ENCODE measurements at regions not wholly inside any gene's neighbourhood (a gene's known extent, or its start where the extent isn't known, plus 50 kb on each side); places are given as distances from the start of the nearest gene placed in this dataset.

DNA sequence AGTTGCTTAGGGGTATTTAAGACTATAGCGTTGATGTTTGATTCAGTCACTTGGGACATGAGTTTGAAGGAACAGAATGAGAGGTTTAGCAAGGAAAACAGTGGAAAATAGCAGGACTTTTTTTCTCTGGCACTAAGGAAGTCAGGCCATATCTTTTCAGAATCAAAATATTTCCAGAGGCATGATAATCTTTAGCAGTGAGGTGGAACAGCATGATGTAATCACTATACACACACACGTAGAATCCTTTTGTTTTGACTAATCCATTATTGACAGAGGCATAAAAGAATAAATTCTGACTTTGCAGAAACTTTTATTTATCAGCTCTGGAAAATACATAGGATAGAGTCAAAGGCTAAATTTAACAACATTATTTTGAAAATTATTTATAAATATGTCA is 174.1 kb downstream of the ZPLD1 start:
- TF ChIP-seq POLR2AphosphoS5 (IDR thresholded peaks at IDR 0.05; ENCODE audit: insufficient read depth in 1 of 2, low read depth in 1 of 2) = no peak
- no peak for TF ChIP-seq CTCF (IDR thresholded peaks at IDR 0.05)
- TF ChIP-seq POLR2A (IDR thresholded peaks at IDR 0.05) = no peak
